Effector CD4-positive, alpha-beta T cell (primary cell): ENCODE measurements at regions not wholly inside any gene's neighbourhood (a gene's known extent, or its start where the extent isn't known, plus 50 kb on each side); places are given as distances from the start of the nearest gene placed in this dataset.

ENCODE experiments used
- DNase-seq: peaks from one replicate; pipeline ENCODE4 v3.0.0-alpha.2; 2020

- DNase-seq = no peak
Observed at GRCh38 chr15:96266456-96266855, 64.0 kb upstream of the NR2F2 start.

DNA sequence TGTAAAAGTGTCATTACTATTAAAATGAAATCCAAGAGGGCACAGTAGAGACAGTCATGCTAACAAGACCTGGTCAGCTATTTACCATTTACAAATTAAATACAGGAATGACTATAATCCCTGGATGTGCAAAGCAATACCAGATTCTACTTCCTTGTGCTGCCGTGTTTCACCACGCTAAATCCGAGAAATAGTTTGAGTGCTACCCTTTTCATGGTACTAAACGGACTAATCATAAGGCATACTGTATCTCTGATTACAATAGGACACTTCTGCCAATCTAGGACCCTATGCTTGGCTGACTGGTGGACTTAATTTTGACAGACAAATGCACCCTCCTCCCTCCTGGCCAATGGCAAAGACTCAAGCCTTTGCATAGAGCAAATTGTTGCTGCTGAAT is 63.0 kb upstream of the NR2F2 start:
- no peak for DNase-seq

GRCh38 chr15:96268442-96269204 is 61.9 kb upstream of the NR2F2 start:
- DNase-seq = no peak

DNA sequence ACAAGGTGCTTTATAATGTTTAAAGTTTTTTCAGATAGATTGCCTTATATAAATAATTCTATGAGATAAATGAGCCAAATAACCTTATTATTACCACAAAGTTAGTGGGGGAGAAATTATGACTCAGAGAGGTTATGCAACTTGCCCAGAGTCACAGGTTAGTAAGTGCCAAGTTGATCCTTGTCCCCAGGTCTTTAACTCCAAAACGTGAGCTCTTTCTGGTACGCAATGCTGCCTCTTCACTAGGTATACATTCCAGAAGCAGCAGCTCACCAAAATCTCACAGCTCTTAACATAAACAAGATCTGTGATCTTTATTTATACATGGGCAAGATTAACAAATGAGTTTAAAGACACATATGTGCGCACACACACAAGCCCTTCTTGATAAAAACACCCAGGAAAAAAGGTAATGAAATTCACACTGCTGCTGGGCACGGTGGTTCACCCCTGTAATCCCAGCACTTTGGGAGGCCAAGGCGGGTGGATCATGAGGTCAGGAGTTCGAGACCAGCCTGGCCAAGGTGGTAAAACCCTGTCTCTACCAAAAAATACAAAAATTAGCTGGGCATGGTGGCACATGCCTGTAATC is 59.8 kb upstream of the NR2F2 start:
- DNase-seq = no peak

- no peak for DNase-seq
Observed at GRCh38 chr15:96272427-96272826, 58.1 kb upstream of the NR2F2 start.

- DNase-seq = no peak
Observed at GRCh38 chr15:96273317-96274086, 57.0 kb upstream of the NR2F2 start.

DNA sequence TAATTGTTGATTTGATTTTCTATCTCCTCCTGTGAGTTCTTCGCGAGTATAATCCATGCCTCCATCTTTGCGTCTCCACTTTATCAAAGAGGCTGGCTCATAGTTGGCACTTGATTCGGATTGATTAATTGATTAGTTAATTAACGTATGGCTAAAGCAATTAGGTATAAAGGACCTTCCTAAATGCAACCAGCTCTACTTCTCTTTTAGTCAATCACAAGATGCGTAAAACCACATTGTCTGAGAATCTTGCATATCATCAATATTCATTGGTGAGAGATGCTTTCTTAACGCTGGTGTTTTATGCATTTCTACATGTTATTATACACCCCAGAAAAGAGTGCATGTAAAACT is 56.4 kb upstream of the NR2F2 start:
- no peak for DNase-seq

GRCh38 chr15:96274698-96275097 is 55.8 kb upstream of the NR2F2 start:
- no peak for DNase-seq

GRCh38 chr15:96276438-96277210 is 53.9 kb upstream of the NR2F2 start:
- no peak for DNase-seq
